Smooth muscle cell (in vitro differentiated cells): ENCODE measurements at regions not wholly inside any gene's neighbourhood (a gene's known extent, or its start where the extent isn't known, plus 50 kb on each side); places are given as distances from the start of the nearest gene placed in this dataset.

ENCODE experiments used
- DNase-seq: peaks from one replicate; lab custom pipeline; 2025; ENCODE audit not compliant: unreplicated experiment; lab: John Stamatoyannopoulos, UW
- H2AFZ ChIP-seq: fragments of 200-600 bp; sonication (generic); 2 replicates; pipeline ENCODE4 v1.6.0; 2016; ENCODE audit warnings: antibody characterized with exemption, low read depth, mild to moderate bottlenecking
- H3F3A ChIP-seq: fragments of 200-600 bp; sonication (generic); 2 replicates; pipeline ENCODE4 v1.6.0; 2017; ENCODE audit warnings: antibody characterized with exemption, low read depth
- H3K27ac ChIP-seq: fragments of 200-600 bp; sonication (generic); 2 replicates; pipeline ENCODE4 v1.5.1; 2016; ENCODE audit warnings: low read depth, mild to moderate bottlenecking
- H3K27me3 ChIP-seq: fragments of 200-600 bp; sonication (generic); 2 replicates; pipeline ENCODE4 v1.6.1; 2016; ENCODE audit warnings: low read depth, mild to moderate bottlenecking
- H3K36me3 ChIP-seq: fragments of 200-600 bp; sonication (generic); 2 replicates; pipeline ENCODE4 v1.5.1; 2016; ENCODE audit warnings: low read depth
- H3K4me1 ChIP-seq: fragments of 200-600 bp; sonication (generic); 2 replicates; pipeline ENCODE4 v1.5.1; 2016; ENCODE audit warnings: low read depth
- H3K4me2 ChIP-seq: fragments of 200-600 bp; sonication (generic); 2 replicates; pipeline ENCODE4 v1.6.0; 2016; ENCODE audit warnings: mild to moderate bottlenecking
- H3K4me3 ChIP-seq: fragments of 200-600 bp; sonication (generic); 2 replicates; pipeline ENCODE4 v1.5.1; 2016; ENCODE audit warnings: mild to moderate bottlenecking
- H3K79me2 ChIP-seq: fragments of 200-600 bp; sonication (generic); 2 replicates; pipeline ENCODE4 v1.6.0; 2016; ENCODE audit warnings: low read depth, mild to moderate bottlenecking
- H3K9ac ChIP-seq: fragments of 200-600 bp; sonication (generic); 2 replicates; pipeline ENCODE4 v1.6.0; 2016; ENCODE audit warnings: low read depth
- H3K9me3 ChIP-seq: fragments of 200-600 bp; sonication (generic); replicated peaks from 2 replicates; pipeline ENCODE4 v1.5.1; 2016; ENCODE audit warnings: low read depth
- H4K20me1 ChIP-seq: fragments of 200-600 bp; sonication (generic); 2 replicates; pipeline ENCODE4 v1.6.0; 2016; ENCODE audit warnings: low read depth
- CTCF ChIP-seq: fragments of 200-600 bp; sonication (generic); IDR thresholded peaks from 2 replicates; pipeline ENCODE4 v1.5.1; 2017; ENCODE audit warnings: borderline replicate concordance, mild to moderate bottlenecking, antibody characterized with exemption; ENCODE audit not compliant: insufficient read depth, poor library complexity, severe bottlenecking
- WGBS: methylation state at CpG from one replicate; pipeline ENCODE4 v1.1.7; 2016; ENCODE audit warnings: low lambda C conversion rate; 5-methylcytosine and 5-hydroxymethylcytosine counted together

DNA sequence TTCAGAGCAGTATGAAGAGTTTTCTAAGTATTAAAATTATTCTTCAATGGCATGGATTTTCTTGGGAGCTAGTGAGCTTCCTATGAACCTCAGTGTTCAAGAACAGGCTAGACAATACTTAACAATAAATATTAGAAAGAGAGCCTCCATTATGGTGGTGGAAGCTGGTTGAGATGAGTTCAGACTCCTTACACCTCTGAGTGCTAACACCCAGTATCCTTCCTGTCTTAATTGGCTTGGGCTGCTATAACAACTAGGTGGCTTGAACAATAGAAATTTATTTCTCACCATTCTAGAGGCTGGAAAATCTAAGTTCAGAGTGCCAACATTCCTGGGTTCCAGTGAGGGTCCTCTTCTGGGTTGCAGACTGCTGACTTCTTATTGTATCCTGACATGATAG is 369.4 kb upstream of the HNRNPA3 start:
- no peak overlapping the region for H3K27ac ChIP-seq
- no peaks in the 10 kb centered on the region for H3F3A ChIP-seq
- H3K9ac ChIP-seq: no peak overlapping the region
- no peaks in the 10 kb centered on the region for H3K79me2 ChIP-seq
- no peaks in the 10 kb centered on the region for H3K27me3 ChIP-seq
- H3K4me1 ChIP-seq: no peaks in the 10 kb centered on the region
- no peak overlapping the region for H3K4me3 ChIP-seq
- no peaks in the 10 kb centered on the region for H3K36me3 ChIP-seq
- TF ChIP-seq CTCF: no peak
- H2AFZ ChIP-seq: no peak overlapping the region
- H3K9me3 ChIP-seq: no peaks in the 10 kb centered on the region
- no peak overlapping the region for H3K4me2 ChIP-seq
- DNase-seq: no peak
- no peaks in the 10 kb centered on the region for H4K20me1 ChIP-seq

GRCh38 chr2:176844461-176844860 is 368.1 kb upstream of the HNRNPA3 start:
- no peaks in the 10 kb centered on the region for H3K79me2 ChIP-seq
- H3K4me3 ChIP-seq: no peak overlapping the region
- no peaks in the 10 kb centered on the region for H3K4me1 ChIP-seq
- no peaks in the 10 kb centered on the region for H3K36me3 ChIP-seq
- WGBS: 85% methylated on average over 1 of the region's 1 CpG
- no peak for TF ChIP-seq CTCF
- no peak overlapping the region for H3K9ac ChIP-seq
- no peaks in the 10 kb centered on the region for H3K27me3 ChIP-seq
- H3K4me2 ChIP-seq: no peak overlapping the region
- H2AFZ ChIP-seq: no peak overlapping the region
- no peak overlapping the region for H3K27ac ChIP-seq
- DNase-seq: no peak
- no peaks in the 10 kb centered on the region for H3F3A ChIP-seq
- no peaks in the 10 kb centered on the region for H3K9me3 ChIP-seq
- no peaks in the 10 kb centered on the region for H4K20me1 ChIP-seq

- H3K27ac ChIP-seq: no peak overlapping the region
- no peaks in the 10 kb centered on the region for H4K20me1 ChIP-seq
- no peaks in the 10 kb centered on the region for H3K9me3 ChIP-seq
- H3K4me3 ChIP-seq: no peak overlapping the region
- WGBS: 86% methylated on average over 2 of the region's 2 CpGs
- no peaks in the 10 kb centered on the region for H3K36me3 ChIP-seq
- H3K4me2 ChIP-seq: no peak overlapping the region
- H2AFZ ChIP-seq: no peak overlapping the region
- H3K9ac ChIP-seq: no peak overlapping the region
- no peaks in the 10 kb centered on the region for H3F3A ChIP-seq
- TF ChIP-seq CTCF: no peak
- no peaks in the 10 kb centered on the region for H3K79me2 ChIP-seq
- no peaks in the 10 kb centered on the region for H3K4me1 ChIP-seq
- DNase-seq: no peak
- peaks cover 7% of the 10 kb centered on the region for H3K27me3 ChIP-seq
Observed at GRCh38 chr2:176845718-176846117, 366.9 kb upstream of the HNRNPA3 start.

DNA sequence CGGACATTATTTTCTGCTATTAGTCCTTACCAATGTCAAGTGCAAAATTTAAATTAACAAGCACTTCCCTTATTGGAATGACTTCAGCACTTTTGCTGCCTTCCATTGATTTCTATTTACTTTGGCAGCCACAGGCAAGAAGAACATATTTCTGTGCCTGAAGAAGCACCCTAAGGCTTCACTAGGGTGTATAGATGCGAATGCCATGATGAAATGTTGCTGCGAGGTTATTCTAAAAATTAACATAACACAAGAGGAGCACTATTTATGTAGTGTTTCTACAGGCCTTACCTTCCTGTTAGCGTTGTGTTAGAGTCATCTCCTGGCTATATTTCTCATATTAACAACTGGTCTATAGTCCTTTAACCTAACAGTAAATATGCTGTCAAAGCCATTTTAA is 365.0 kb upstream of the HNRNPA3 start:
- peaks cover 7% of the 10 kb centered on the region for H3K27me3 ChIP-seq
- no peaks in the 10 kb centered on the region for H3F3A ChIP-seq
- no peaks in the 10 kb centered on the region for H3K9me3 ChIP-seq
- no peak overlapping the region for H3K4me2 ChIP-seq
- H3K27ac ChIP-seq: no peak overlapping the region
- H3K4me3 ChIP-seq: no peak overlapping the region
- H3K9ac ChIP-seq: no peak overlapping the region
- H3K79me2 ChIP-seq: no peaks in the 10 kb centered on the region
- H2AFZ ChIP-seq: no peak overlapping the region
- H3K36me3 ChIP-seq: no peaks in the 10 kb centered on the region
- TF ChIP-seq CTCF: no peak
- no peaks in the 10 kb centered on the region for H4K20me1 ChIP-seq
- H3K4me1 ChIP-seq: no peaks in the 10 kb centered on the region
- no peak for DNase-seq
- 88% methylated on average over 4 of the region's 4 CpGs for WGBS
